ENCODE measurements at regions not wholly inside any gene's neighbourhood (a gene's known extent, or its start where the extent isn't known, plus 50 kb on each side); places are given as distances from the start of the nearest gene placed in this dataset.
A peak's percentile ranks its signal among the peaks of the same experiment; 100 is the strongest.

DNA sequence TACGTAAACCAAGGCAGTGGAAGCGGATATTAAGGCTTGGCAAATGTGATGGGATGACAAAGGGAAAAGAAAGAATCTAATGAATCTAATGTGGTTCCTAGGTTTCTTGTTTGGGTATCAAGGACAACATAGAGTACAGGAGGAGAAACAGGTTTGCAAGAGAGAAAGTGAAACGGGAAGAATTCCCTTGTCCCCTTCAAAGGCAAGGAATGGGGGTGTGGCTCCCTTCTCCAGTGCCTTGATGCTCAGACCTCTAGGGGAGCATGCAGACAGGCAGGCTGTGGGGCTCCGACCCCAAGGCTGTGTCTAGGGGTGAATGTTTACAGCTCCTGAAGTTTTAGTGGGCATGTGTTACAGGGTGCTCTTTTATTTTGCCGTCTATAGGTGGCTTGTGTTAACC, 317.5 kb upstream of the HSF2 start:
- TF ChIP-seq, protein P1, sequence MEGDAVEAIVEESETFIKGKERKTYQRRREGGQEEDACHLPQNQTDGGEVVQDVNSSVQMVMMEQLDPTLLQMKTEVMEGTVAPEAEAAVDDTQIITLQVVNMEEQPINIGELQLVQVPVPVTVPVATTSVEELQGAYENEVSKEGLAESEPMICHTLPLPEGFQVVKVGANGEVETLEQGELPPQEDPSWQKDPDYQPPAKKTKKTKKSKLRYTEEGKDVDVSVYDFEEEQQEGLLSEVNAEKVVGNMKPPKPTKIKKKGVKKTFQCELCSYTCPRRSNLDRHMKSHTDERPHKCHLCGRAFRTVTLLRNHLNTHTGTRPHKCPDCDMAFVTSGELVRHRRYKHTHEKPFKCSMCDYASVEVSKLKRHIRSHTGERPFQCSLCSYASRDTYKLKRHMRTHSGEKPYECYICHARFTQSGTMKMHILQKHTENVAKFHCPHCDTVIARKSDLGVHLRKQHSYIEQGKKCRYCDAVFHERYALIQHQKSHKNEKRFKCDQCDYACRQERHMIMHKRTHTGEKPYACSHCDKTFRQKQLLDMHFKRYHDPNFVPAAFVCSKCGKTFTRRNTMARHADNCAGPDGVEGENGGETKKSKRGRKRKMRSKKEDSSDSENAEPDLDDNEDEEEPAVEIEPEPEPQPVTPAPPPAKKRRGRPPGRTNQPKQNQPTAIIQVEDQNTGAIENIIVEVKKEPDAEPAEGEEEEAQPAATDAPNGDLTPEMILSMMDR (IDR thresholded peaks at IDR 0.05) = no peak
- no peak for ATAC-seq (ENCODE audit: low FRiP score)
- DNase-seq (ENCODE audit: low spot score) = no peak

DNA sequence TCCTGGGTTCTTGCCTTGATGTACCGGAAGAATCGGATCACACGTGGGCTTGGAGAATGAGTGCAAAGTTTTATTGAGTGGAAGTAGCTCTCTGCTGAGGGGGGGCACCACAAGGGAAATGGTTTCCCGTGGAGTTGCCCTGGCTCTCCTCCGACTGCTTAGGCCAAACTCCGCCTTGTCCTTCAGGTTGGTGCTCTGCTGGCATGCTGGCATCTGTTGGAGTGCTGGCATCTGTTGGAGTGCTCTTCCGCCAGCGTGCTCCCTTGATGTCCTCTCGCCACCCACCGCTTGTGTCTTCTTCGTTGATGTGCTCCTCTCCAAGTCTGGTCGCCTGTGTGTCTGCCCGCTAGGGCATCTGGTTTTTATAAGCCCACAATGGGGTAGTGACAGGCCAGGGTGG, 317.1 kb upstream of the HSF2 start:
- TF ChIP-seq, protein P1 (IDR thresholded peaks at IDR 0.05) = no peak
- DNase-seq (ENCODE audit: low spot score) (no peak), ATAC-seq (ENCODE audit: low FRiP score) (no peak)

DNA sequence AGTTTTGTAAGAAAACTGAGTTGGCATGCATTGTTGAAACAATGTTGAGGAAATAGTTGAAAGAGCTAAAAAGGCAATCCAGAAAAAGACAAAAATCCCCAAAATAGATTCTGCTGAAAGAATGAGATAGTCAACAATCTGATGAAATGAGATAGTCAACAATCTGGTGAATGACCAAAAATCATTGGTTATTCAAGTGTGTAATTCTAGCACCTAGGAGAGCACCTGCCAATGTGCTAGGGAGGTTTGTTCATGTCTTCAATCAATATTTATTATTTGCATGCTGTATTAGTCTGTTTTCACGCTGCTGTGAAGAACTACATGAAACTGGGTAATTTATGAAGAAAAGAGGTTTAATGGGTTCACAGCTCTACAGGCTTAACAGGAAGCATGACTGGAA, 307.1 kb upstream of the HSF2 start:
- no peak for ATAC-seq (ENCODE audit: low FRiP score)
- TF ChIP-seq, protein P1 (IDR thresholded peaks at IDR 0.05) = no peak
- no peak for DNase-seq (ENCODE audit: low spot score)

DNA sequence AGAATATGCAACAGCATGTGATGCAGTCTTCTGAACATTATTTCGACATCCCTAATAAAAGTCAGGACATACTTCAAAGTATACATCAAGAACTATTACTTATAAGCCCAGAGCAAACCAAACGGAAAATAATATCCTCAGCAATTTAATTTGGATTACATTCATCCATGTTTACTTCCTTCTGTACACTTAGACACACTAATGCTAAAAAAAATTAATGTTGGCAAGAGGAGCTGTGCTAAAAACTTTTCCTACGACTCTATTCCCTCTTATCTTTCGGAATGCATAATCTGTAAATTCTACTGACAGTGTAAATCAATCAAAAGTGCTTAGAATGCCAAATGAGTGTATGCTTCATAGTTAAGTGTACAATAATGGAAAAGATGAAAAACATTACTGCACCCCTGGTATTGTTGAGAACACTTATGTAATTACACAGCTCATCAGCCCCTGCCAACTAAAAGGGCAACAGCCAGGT, 301.2 kb upstream of the HSF2 start:
- ATAC-seq (ENCODE audit: low FRiP score) (peak; percentile 85), DNase-seq (ENCODE audit: low spot score) (no peak)
- TF ChIP-seq, protein P1 (IDR thresholded peaks at IDR 0.05) = no peak

GRCh38 chr6:122102026-122102425, 297.4 kb upstream of the HSF2 start:
- DNase-seq (ENCODE audit: low spot score) = no peak
- ATAC-seq (ENCODE audit: low FRiP score) = no peak
- TF ChIP-seq, protein P1 (IDR thresholded peaks at IDR 0.05) = no peak

- no peak for ATAC-seq (ENCODE audit: low FRiP score)
- TF ChIP-seq, protein P1 (IDR thresholded peaks at IDR 0.05) = no peak
- DNase-seq (ENCODE audit: low spot score) = no peak
Observed at GRCh38 chr6:122107256-122107852, 292.1 kb upstream of the HSF2 start.

DNA sequence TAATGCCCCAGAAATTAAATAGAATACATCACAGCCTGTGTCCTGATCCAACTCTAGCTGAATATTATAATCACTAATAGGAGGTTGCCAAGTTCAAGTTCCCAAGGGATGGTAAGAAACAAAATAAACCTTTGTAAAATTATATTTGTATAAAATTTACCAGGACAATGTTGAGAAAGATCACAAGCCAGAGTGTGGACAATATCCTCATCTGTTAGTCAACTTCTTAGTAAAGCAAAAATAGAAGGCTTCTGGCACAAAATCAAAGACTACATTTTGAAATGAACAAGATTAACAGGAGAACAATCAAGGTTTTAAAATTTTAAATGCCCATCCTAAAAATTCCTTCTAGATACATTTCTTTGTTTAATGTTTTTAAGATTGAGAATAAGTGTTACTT, 290.4 kb upstream of the HSF2 start:
- no peak for DNase-seq (ENCODE audit: low spot score)
- TF ChIP-seq, protein P1 (IDR thresholded peaks at IDR 0.05) = no peak
- no peak for ATAC-seq (ENCODE audit: low FRiP score)

Measured in omental fat pad (tissue), 3 donors.